ENCODE measurements at regions not wholly inside any gene's neighbourhood (a gene's known extent, or its start where the extent isn't known, plus 50 kb on each side); places are given as distances from the start of the nearest gene placed in this dataset.

DNA sequence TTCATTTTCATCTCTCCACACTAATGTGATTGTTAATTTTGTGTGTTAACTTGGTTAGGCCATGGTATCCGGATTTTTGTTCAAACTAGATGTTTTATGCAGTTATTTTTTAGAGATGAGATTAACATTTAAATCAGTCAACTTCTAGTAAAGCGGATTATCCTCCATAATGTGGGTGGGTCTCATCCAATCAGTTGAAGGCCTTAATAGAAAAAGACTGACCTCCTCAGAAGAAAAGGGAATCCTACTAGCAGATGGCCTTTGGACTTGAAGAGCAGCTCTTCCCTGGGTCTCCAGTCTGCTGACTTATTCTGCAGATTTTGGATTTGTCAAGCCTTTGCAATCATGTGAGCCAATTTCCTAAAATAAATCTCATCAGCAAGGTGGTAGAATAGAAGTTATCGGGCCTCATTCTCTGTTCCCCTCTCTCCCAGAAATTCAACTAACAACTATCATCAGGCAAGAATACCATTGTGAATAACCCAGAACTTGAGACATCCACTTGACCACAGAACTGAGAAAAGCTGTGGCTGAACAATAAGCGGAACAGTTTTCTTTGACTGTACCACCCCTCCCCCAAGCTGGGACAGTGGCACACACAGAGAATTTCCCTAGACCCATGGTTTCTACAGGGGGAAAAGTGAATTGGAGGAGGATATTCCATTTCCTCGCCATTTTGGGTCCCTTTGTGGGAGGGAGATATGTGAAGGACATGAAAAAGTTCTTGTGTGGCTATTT lies 323.0 kb downstream of the UTRN start:
- no peak overlapping the region for H3K27ac ChIP-seq
- H3K27me3 ChIP-seq (ENCODE audit: insufficient read depth, low read depth, severe bottlenecking): no peaks in the 10 kb centered on the region
- no peaks in the 10 kb centered on the region for H3K36me3 ChIP-seq
- H3K9me3 ChIP-seq (ENCODE audit: severe bottlenecking): no peaks in the 10 kb centered on the region
- TF ChIP-seq, protein P1, sequence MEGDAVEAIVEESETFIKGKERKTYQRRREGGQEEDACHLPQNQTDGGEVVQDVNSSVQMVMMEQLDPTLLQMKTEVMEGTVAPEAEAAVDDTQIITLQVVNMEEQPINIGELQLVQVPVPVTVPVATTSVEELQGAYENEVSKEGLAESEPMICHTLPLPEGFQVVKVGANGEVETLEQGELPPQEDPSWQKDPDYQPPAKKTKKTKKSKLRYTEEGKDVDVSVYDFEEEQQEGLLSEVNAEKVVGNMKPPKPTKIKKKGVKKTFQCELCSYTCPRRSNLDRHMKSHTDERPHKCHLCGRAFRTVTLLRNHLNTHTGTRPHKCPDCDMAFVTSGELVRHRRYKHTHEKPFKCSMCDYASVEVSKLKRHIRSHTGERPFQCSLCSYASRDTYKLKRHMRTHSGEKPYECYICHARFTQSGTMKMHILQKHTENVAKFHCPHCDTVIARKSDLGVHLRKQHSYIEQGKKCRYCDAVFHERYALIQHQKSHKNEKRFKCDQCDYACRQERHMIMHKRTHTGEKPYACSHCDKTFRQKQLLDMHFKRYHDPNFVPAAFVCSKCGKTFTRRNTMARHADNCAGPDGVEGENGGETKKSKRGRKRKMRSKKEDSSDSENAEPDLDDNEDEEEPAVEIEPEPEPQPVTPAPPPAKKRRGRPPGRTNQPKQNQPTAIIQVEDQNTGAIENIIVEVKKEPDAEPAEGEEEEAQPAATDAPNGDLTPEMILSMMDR (IDR thresholded peaks at IDR 0.05; ENCODE audit: low read depth, low read length): no peak
- no peak overlapping the region for H3K4me3 ChIP-seq (ENCODE audit: low read depth, low read length)
- no peak for DNase-seq

DNA sequence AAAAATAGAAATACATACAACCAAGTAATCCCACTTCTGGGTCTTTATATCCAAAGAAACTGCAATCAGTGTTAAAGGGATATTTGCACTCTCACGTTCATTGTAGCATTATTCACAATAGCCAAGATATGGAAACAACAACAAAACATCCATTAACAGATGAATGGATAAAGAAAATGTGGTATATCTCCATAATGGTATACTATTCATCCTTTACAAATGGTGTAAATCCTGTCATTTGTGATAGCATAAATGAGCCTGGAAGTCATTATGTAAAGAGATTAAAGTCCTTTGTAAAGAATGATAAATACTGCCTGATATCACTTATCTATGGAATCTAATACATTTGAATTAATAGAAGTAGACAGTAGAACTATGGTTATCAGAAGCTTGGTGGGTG lies 327.7 kb downstream of the UTRN start:
- Histone ChIP-seq H3K27ac (no peak overlapping the region), H3K36me3 (no peaks in the 10 kb centered on the region), H3K4me3 (ENCODE audit: low read depth, low read length) (no peak overlapping the region), H3K27me3 (ENCODE audit: insufficient read depth, low read depth, severe bottlenecking) (no peaks in the 10 kb centered on the region), H3K9me3 (ENCODE audit: severe bottlenecking) (no peaks in the 10 kb centered on the region)
- TF ChIP-seq, protein P1 (IDR thresholded peaks at IDR 0.05; ENCODE audit: low read depth, low read length): no peak
- no peak for DNase-seq

GRCh38 chr6:144613859-144614258 lies 328.7 kb downstream of the UTRN start:
- Histone ChIP-seq H3K4me3 (ENCODE audit: low read depth, low read length) (no peak overlapping the region), H3K27me3 (ENCODE audit: insufficient read depth, low read depth, severe bottlenecking) (no peaks in the 10 kb centered on the region), H3K9me3 (ENCODE audit: severe bottlenecking) (no peaks in the 10 kb centered on the region), H3K36me3 (no peaks in the 10 kb centered on the region), H3K27ac (no peak overlapping the region)
- DNase-seq: no peak
- TF ChIP-seq, protein P1 (IDR thresholded peaks at IDR 0.05; ENCODE audit: low read depth, low read length): no peak

DNA sequence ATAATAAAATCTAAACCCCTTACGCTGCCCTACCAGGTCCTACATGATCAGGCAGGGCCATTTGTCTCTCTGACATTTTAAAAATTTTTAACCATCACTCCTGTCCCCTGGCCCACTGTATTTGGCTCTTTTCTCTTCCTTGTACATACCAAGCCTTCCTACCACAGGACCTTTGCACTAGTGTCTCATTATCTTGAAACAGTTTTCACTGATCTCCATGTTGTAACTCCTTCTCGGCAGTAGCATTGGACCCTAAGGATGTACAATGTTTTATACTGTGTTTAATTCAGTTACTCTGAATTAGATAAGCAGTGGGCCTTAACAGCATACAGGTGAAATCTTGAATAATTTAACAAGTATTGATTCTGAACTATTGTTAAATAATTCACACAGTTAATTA lies 330.7 kb downstream of the UTRN start:
- Histone ChIP-seq H3K36me3 (no peaks in the 10 kb centered on the region), H3K27ac (no peak overlapping the region), H3K9me3 (ENCODE audit: severe bottlenecking) (no peaks in the 10 kb centered on the region), H3K27me3 (ENCODE audit: insufficient read depth, low read depth, severe bottlenecking) (no peaks in the 10 kb centered on the region), H3K4me3 (ENCODE audit: low read depth, low read length) (no peak overlapping the region)
- no peak for DNase-seq
- TF ChIP-seq, protein P1 (IDR thresholded peaks at IDR 0.05; ENCODE audit: low read depth, low read length): no peak

DNA sequence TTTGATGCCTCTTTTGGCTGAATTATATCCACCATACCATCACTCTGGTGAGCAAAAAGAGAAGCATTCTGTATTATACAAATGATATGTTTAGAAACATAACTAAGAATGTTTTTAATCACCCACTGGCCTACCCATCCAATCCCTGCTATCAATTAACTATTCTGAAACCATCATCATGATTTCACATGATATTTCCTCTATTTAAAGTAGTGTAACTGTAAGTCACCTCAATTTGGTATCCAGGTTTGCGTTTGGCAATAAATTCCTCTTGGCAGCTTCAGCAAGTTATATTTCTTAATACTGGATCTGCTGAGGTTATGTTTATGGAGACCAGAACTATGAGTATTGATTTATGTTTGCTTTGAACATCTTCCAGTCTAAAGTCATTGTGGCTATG lies 332.1 kb downstream of the UTRN start:
- Histone ChIP-seq H3K9me3 (ENCODE audit: severe bottlenecking) (no peaks in the 10 kb centered on the region), H3K27me3 (ENCODE audit: insufficient read depth, low read depth, severe bottlenecking) (no peaks in the 10 kb centered on the region), H3K27ac (no peak overlapping the region), H3K36me3 (no peaks in the 10 kb centered on the region), H3K4me3 (ENCODE audit: low read depth, low read length) (no peak overlapping the region)
- TF ChIP-seq, protein P1 (IDR thresholded peaks at IDR 0.05; ENCODE audit: low read depth, low read length): no peak
- no peak for DNase-seq

DNA sequence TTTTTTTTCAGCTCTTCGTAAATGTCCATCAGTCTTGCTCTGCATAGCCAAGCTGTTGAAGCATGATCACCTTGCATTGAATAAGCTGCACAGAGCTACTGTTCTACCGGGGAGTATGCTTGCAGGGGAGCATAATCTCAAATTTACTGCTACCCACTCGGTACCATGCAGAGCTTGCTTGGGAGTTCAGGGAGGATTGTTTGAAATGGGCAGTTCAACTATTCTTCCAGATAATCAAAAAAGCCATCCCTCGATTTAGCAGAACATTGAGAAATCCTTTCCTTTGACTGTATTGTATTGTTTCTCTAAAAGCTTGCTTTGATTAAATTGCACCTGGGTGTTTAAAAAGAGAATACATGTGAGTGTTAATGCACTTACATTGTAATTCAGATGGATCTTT lies 332.6 kb downstream of the UTRN start:
- no peaks in the 10 kb centered on the region for H3K36me3 ChIP-seq
- no peak for DNase-seq
- no peak overlapping the region for H3K4me3 ChIP-seq (ENCODE audit: low read depth, low read length)
- TF ChIP-seq, protein P1 (IDR thresholded peaks at IDR 0.05; ENCODE audit: low read depth, low read length): no peak
- no peaks in the 10 kb centered on the region for H3K27me3 ChIP-seq (ENCODE audit: insufficient read depth, low read depth, severe bottlenecking)
- no peaks in the 10 kb centered on the region for H3K9me3 ChIP-seq (ENCODE audit: severe bottlenecking)
- H3K27ac ChIP-seq: no peak overlapping the region

All from WERI-Rb-1 (cell line).